ENCODE measurements at regions not wholly inside any gene's neighbourhood (a gene's known extent, or its start where the extent isn't known, plus 50 kb on each side); places are given as distances from the start of the nearest gene placed in this dataset.

- H3K4me1 ChIP-seq (ENCODE audit: insufficient read depth, low read length) = no peaks in the 10 kb centered on the region
- no peaks in the 10 kb centered on the region for H3K9me3 ChIP-seq (ENCODE audit: control insufficient read depth, insufficient read depth, low read length)
- H3K36me3 ChIP-seq (ENCODE audit: insufficient read depth, low read length) = no peaks in the 10 kb centered on the region
- no peak overlapping the region for H3K9ac ChIP-seq (ENCODE audit: low read depth, low read length)
Measured at GRCh38 chr6:120894077-120894476, 440.2 kb downstream of the TBC1D32 start.

GRCh38 chr6:120876931-120877330 lies 457.3 kb downstream of the TBC1D32 start:
- Histone ChIP-seq H3K36me3 (ENCODE audit: insufficient read depth, low read length) (no peaks in the 10 kb centered on the region), H3K9ac (ENCODE audit: low read depth, low read length) (no peak overlapping the region), H3K9me3 (ENCODE audit: control insufficient read depth, insufficient read depth, low read length) (no peaks in the 10 kb centered on the region), H3K4me1 (ENCODE audit: insufficient read depth, low read length) (no peaks in the 10 kb centered on the region)

GRCh38 chr6:120876424-120876823 lies 457.9 kb downstream of the TBC1D32 start:
- no peak overlapping the region for H3K9ac ChIP-seq (ENCODE audit: low read depth, low read length)
- no peaks in the 10 kb centered on the region for H3K9me3 ChIP-seq (ENCODE audit: control insufficient read depth, insufficient read depth, low read length)
- H3K4me1 ChIP-seq (ENCODE audit: insufficient read depth, low read length) = no peaks in the 10 kb centered on the region
- H3K36me3 ChIP-seq (ENCODE audit: insufficient read depth, low read length) = no peaks in the 10 kb centered on the region

GRCh38 chr6:120875900-120876299 lies 458.4 kb downstream of the TBC1D32 start:
- H3K9me3 ChIP-seq (ENCODE audit: control insufficient read depth, insufficient read depth, low read length) = no peaks in the 10 kb centered on the region
- H3K4me1 ChIP-seq (ENCODE audit: insufficient read depth, low read length) = no peaks in the 10 kb centered on the region
- no peaks in the 10 kb centered on the region for H3K36me3 ChIP-seq (ENCODE audit: insufficient read depth, low read length)
- no peak overlapping the region for H3K9ac ChIP-seq (ENCODE audit: low read depth, low read length)

GRCh38 chr6:120874422-120874821 lies 459.9 kb downstream of the TBC1D32 start:
- Histone ChIP-seq H3K4me1 (ENCODE audit: insufficient read depth, low read length) (no peaks in the 10 kb centered on the region), H3K9me3 (ENCODE audit: control insufficient read depth, insufficient read depth, low read length) (no peaks in the 10 kb centered on the region), H3K36me3 (ENCODE audit: insufficient read depth, low read length) (no peaks in the 10 kb centered on the region), H3K9ac (ENCODE audit: low read depth, low read length) (no peak overlapping the region)

GRCh38 chr6:120873125-120873865 lies 461.0 kb downstream of the TBC1D32 start:
- no peaks in the 10 kb centered on the region for H3K36me3 ChIP-seq (ENCODE audit: insufficient read depth, low read length)
- no peak overlapping the region for H3K9ac ChIP-seq (ENCODE audit: low read depth, low read length)
- no peaks in the 10 kb centered on the region for H3K9me3 ChIP-seq (ENCODE audit: control insufficient read depth, insufficient read depth, low read length)
- H3K4me1 ChIP-seq (ENCODE audit: insufficient read depth, low read length) = no peaks in the 10 kb centered on the region

- H3K9me3 ChIP-seq (ENCODE audit: control insufficient read depth, insufficient read depth, low read length) = no peaks in the 10 kb centered on the region
- no peaks in the 10 kb centered on the region for H3K4me1 ChIP-seq (ENCODE audit: insufficient read depth, low read length)
- no peak overlapping the region for H3K9ac ChIP-seq (ENCODE audit: low read depth, low read length)
- no peaks in the 10 kb centered on the region for H3K36me3 ChIP-seq (ENCODE audit: insufficient read depth, low read length)
Measured at GRCh38 chr6:120872262-120872578, 462.1 kb downstream of the TBC1D32 start.

GRCh38 chr6:120871416-120872261 lies 462.6 kb downstream of the TBC1D32 start:
- no peak overlapping the region for H3K9ac ChIP-seq (ENCODE audit: low read depth, low read length)
- H3K9me3 ChIP-seq (ENCODE audit: control insufficient read depth, insufficient read depth, low read length) = no peaks in the 10 kb centered on the region
- no peaks in the 10 kb centered on the region for H3K36me3 ChIP-seq (ENCODE audit: insufficient read depth, low read length)
- H3K4me1 ChIP-seq (ENCODE audit: insufficient read depth, low read length) = no peaks in the 10 kb centered on the region

- Histone ChIP-seq H3K36me3 (ENCODE audit: insufficient read depth, low read length) (no peaks in the 10 kb centered on the region), H3K4me1 (ENCODE audit: insufficient read depth, low read length) (no peaks in the 10 kb centered on the region), H3K9me3 (ENCODE audit: control insufficient read depth, insufficient read depth, low read length) (no peaks in the 10 kb centered on the region), H3K9ac (ENCODE audit: low read depth, low read length) (no peak overlapping the region)
Measured at GRCh38 chr6:120869397-120869796, 464.9 kb downstream of the TBC1D32 start.

- Histone ChIP-seq H3K9me3 (ENCODE audit: control insufficient read depth, insufficient read depth, low read length) (no peaks in the 10 kb centered on the region), H3K4me1 (ENCODE audit: insufficient read depth, low read length) (no peaks in the 10 kb centered on the region), H3K9ac (ENCODE audit: low read depth, low read length) (no peak overlapping the region), H3K36me3 (ENCODE audit: insufficient read depth, low read length) (no peaks in the 10 kb centered on the region)
Measured at GRCh38 chr6:120857422-120857821, 476.9 kb downstream of the TBC1D32 start.

GRCh38 chr6:120854583-120854982 lies 479.7 kb downstream of the TBC1D32 start:
- H3K36me3 ChIP-seq (ENCODE audit: insufficient read depth, low read length) = no peaks in the 10 kb centered on the region
- H3K9me3 ChIP-seq (ENCODE audit: control insufficient read depth, insufficient read depth, low read length) = no peaks in the 10 kb centered on the region
- H3K4me1 ChIP-seq (ENCODE audit: insufficient read depth, low read length) = no peaks in the 10 kb centered on the region
- H3K9ac ChIP-seq (ENCODE audit: low read depth, low read length) = no peak overlapping the region

GRCh38 chr6:120853489-120853888 lies 480.8 kb downstream of the TBC1D32 start:
- Histone ChIP-seq H3K4me1 (ENCODE audit: insufficient read depth, low read length) (no peaks in the 10 kb centered on the region), H3K9me3 (ENCODE audit: control insufficient read depth, insufficient read depth, low read length) (no peaks in the 10 kb centered on the region), H3K36me3 (ENCODE audit: insufficient read depth, low read length) (no peaks in the 10 kb centered on the region), H3K9ac (ENCODE audit: low read depth, low read length) (no peak overlapping the region)

- H3K9ac ChIP-seq (ENCODE audit: low read depth, low read length) = no peak overlapping the region
- H3K4me1 ChIP-seq (ENCODE audit: insufficient read depth, low read length) = no peaks in the 10 kb centered on the region
- H3K36me3 ChIP-seq (ENCODE audit: insufficient read depth, low read length) = no peaks in the 10 kb centered on the region
- no peaks in the 10 kb centered on the region for H3K9me3 ChIP-seq (ENCODE audit: control insufficient read depth, insufficient read depth, low read length)
Measured at GRCh38 chr6:120852293-120852849, 481.9 kb downstream of the TBC1D32 start.

- Histone ChIP-seq H3K9me3 (ENCODE audit: control insufficient read depth, insufficient read depth, low read length) (no peaks in the 10 kb centered on the region), H3K9ac (ENCODE audit: low read depth, low read length) (no peak overlapping the region), H3K4me1 (ENCODE audit: insufficient read depth, low read length) (no peaks in the 10 kb centered on the region), H3K36me3 (ENCODE audit: insufficient read depth, low read length) (no peaks in the 10 kb centered on the region)
Measured at GRCh38 chr6:120826253-120826652, 508.0 kb downstream of the TBC1D32 start.

- Histone ChIP-seq H3K9ac (ENCODE audit: low read depth, low read length) (no peak overlapping the region), H3K9me3 (ENCODE audit: control insufficient read depth, insufficient read depth, low read length) (no peaks in the 10 kb centered on the region; the same call in 1 of the 2 replicates), H3K36me3 (ENCODE audit: insufficient read depth, low read length) (no peaks in the 10 kb centered on the region), H3K4me1 (ENCODE audit: insufficient read depth, low read length) (no peaks in the 10 kb centered on the region)
Measured at GRCh38 chr6:120816794-120817193, 517.5 kb downstream of the TBC1D32 start.
